Caco-2 (cell line): ENCODE measurements at regions not wholly inside any gene's neighbourhood (a gene's known extent, or its start where the extent isn't known, plus 50 kb on each side); places are given as distances from the start of the nearest gene placed in this dataset.

Source experiments
- BruUV-seq: library from RNA; stranded (reverse); fragments of 400-500 nt; replicated peaks from 2 replicates; lab custom pipeline; 2021; lab: Mats Ljungman, UMichigan
- CTCF ChIA-PET: fragments of 300-600 bp; sonication (Branson Sonifier 250); formaldehyde crosslinking; loops from one replicate; lab custom pipeline; 2022; ENCODE audit warnings: antibody characterized with exemption; lab: Charles Lee
- POLR2A ChIA-PET: fragments of 300-600 bp; sonication (Branson Sonifier 250); formaldehyde crosslinking; loops from one replicate; lab custom pipeline; 2022; ENCODE audit warnings: antibody characterized with exemption; lab: Charles Lee
- DNase-seq, 2 experiments: peaks; one replicate each; pipeline versions ENCODE4 v3.0.0 to v3.0.0-alpha.2; 2020 to 2022
- H3K27me3 ChIP-seq: replicated peaks from 2 replicates; pipeline ENCODE4 v1.6.0; 2011; ENCODE audit warnings: low read length; ENCODE audit not compliant: control insufficient read depth, insufficient read depth
- H3K36me3 ChIP-seq: 2 replicates; pipeline ENCODE4 v1.5.1; 2011; ENCODE audit warnings: low read length; ENCODE audit not compliant: control insufficient read depth, insufficient read depth
- H3K4me1 ChIP-seq: fragments of 250-450 bp; sonication (Bioruptor Pico); 2 replicates; pipeline ENCODE4 v1.5.1; 2020; ENCODE audit warnings: mild to moderate bottlenecking
- H3K4me3 ChIP-seq: 2 replicates; pipeline ENCODE4 v1.5.1; 2011; ENCODE audit warnings: low read depth, mild to moderate bottlenecking, control low read depth, low read length
- H3K9me3 ChIP-seq: fragments of 250-450 bp; sonication (Bioruptor Pico); 2 replicates; pipeline ENCODE4 v1.5.1; 2020; ENCODE audit warnings: mild to moderate bottlenecking, moderate library complexity
- H3K27ac Mint-ChIP-seq: one replicate; pipeline ENCODE4 v1.8.0; 2022; ENCODE audit warnings: mixed read lengths; ENCODE audit not compliant: unreplicated experiment
- H3K27me3 Mint-ChIP-seq: one replicate; pipeline ENCODE4 v1.8.0; 2022; ENCODE audit warnings: mixed read lengths; ENCODE audit not compliant: insufficient read depth, unreplicated experiment
- H3K36me3 Mint-ChIP-seq: one replicate; pipeline ENCODE4 v1.8.0; 2022; ENCODE audit warnings: mild to moderate bottlenecking, mixed read lengths; ENCODE audit not compliant: insufficient read depth, unreplicated experiment
- H3K4me1 Mint-ChIP-seq: one replicate; pipeline ENCODE4 v1.8.0; 2022; ENCODE audit warnings: low read depth, mixed read lengths; ENCODE audit not compliant: unreplicated experiment
- H3K4me3 Mint-ChIP-seq: one replicate; pipeline ENCODE4 v1.8.0; 2022; ENCODE audit warnings: mild to moderate bottlenecking, moderate library complexity, mixed read lengths; ENCODE audit not compliant: unreplicated experiment
- H3K9me3 Mint-ChIP-seq: one replicate; pipeline ENCODE4 v1.8.0; 2022; ENCODE audit warnings: mixed read lengths; ENCODE audit not compliant: unreplicated experiment
- CTCF ChIP-seq, 2 experiments: fragments of 200-600 bp in 1 of 2; IDR thresholded peaks; 1 replicate in 1 of 2; 2 replicates in 1 of 2; pipeline versions ENCODE4 v1.5.1 to v1.8.0; 2011 to 2022; ENCODE audit warnings: antibody characterized with exemption in 1 of 2, control low read depth in 1 of 2, inconsistent platforms in 1 of 2, low read depth in 1 of 2, low read length in 1 of 2, mild to moderate bottlenecking in 1 of 2, moderate library complexity in 1 of 2; ENCODE audit not compliant: insufficient read depth in 1 of 2, severe bottlenecking in 1 of 2, unreplicated experiment in 1 of 2
- intact Hi-C: fragments of 100-400 bp; cut with micrococcal nuclease; formaldehyde crosslinking; loops from one replicate; pipeline ENCODE4 v1.10.0; 2022; ENCODE audit not compliant: unreplicated experiment

GRCh38 chr6:147930745-147931144 is 411.9 kb upstream of the SASH1 start:
- no peaks in the 10 kb centered on the region for H3K36me3 Mint-ChIP-seq
- peaks cover 27% of the 10 kb centered on the region for H3K4me1 Mint-ChIP-seq
- Histone ChIP-seq H3K9me3 (no peaks in the 10 kb centered on the region; the same call in 1 of the 2 replicates), H3K36me3 (no peaks in the 10 kb centered on the region), H3K4me1 (peaks cover 20% of the 10 kb centered on the region), H3K4me3 (no peak overlapping the region), H3K27me3 (no peaks in the 10 kb centered on the region)
- ChIA-PET POLR2A (no interaction called here), CTCF (no interaction called here)
- intact Hi-C loops, result no loop called here
- no peak for TF ChIP-seq CTCF (IDR thresholded peaks at IDR 0.05; ENCODE audit: insufficient read depth in 1 of 2, low read depth in 1 of 2, low read length in 1 of 2, severe bottlenecking in 1 of 2, unreplicated experiment in 1 of 2)
- no peak overlapping the region for H3K27ac Mint-ChIP-seq
- DNase-seq, result peak in 1 of 2 experiments; percentile 38
- H3K27me3 Mint-ChIP-seq, result no peaks in the 10 kb centered on the region
- H3K4me3 Mint-ChIP-seq, result no peak overlapping the region
- BruUV-seq, result no TSS peak
- peaks cover 10% of the 10 kb centered on the region for H3K9me3 Mint-ChIP-seq

GRCh38 chr6:147933224-147933623 is 409.4 kb upstream of the SASH1 start:
- Histone ChIP-seq H3K4me3 (no peak overlapping the region), H3K27me3 (no peaks in the 10 kb centered on the region), H3K9me3 (no peaks in the 10 kb centered on the region), H3K4me1 (peaks cover 20% of the 10 kb centered on the region), H3K36me3 (no peaks in the 10 kb centered on the region)
- intact Hi-C loops, result no loop called here
- H3K4me3 Mint-ChIP-seq, result no peak overlapping the region
- DNase-seq, result peak in 1 of 2 experiments; percentile 11
- ChIA-PET POLR2A (no interaction called here), CTCF (no interaction called here)
- BruUV-seq, result no TSS peak
- H3K36me3 Mint-ChIP-seq, result no peaks in the 10 kb centered on the region
- H3K27me3 Mint-ChIP-seq, result no peaks in the 10 kb centered on the region
- peaks cover 27% of the 10 kb centered on the region for H3K4me1 Mint-ChIP-seq
- H3K27ac Mint-ChIP-seq, result no peak overlapping the region
- no peak for TF ChIP-seq CTCF (IDR thresholded peaks at IDR 0.05; ENCODE audit: insufficient read depth in 1 of 2, low read depth in 1 of 2, low read length in 1 of 2, severe bottlenecking in 1 of 2, unreplicated experiment in 1 of 2)
- H3K9me3 Mint-ChIP-seq, result peaks cover 8% of the 10 kb centered on the region

GRCh38 chr6:147935656-147936055 is 407.0 kb upstream of the SASH1 start:
- H3K4me1 Mint-ChIP-seq, result peaks cover 23% of the 10 kb centered on the region
- no peaks in the 10 kb centered on the region for H3K9me3 ChIP-seq
- H3K4me3 Mint-ChIP-seq, result no peak overlapping the region
- no peak overlapping the region for H3K4me3 ChIP-seq
- H3K36me3 ChIP-seq, result no peaks in the 10 kb centered on the region
- no peak for TF ChIP-seq CTCF (IDR thresholded peaks at IDR 0.05; ENCODE audit: insufficient read depth in 1 of 2, low read depth in 1 of 2, low read length in 1 of 2, severe bottlenecking in 1 of 2, unreplicated experiment in 1 of 2)
- H3K27me3 ChIP-seq, result no peaks in the 10 kb centered on the region
- H3K9me3 Mint-ChIP-seq, result no peaks in the 10 kb centered on the region
- ChIA-PET CTCF (no interaction called here), POLR2A (no interaction called here)
- intact Hi-C loops, result no loop called here
- H3K27ac Mint-ChIP-seq, result no peak overlapping the region
- peaks cover 20% of the 10 kb centered on the region for H3K4me1 ChIP-seq
- no peaks in the 10 kb centered on the region for H3K36me3 Mint-ChIP-seq
- no peaks in the 10 kb centered on the region for H3K27me3 Mint-ChIP-seq
- BruUV-seq, result no TSS peak
- no peak for DNase-seq
